DND-41 (cell line): ENCODE measurements at regions not wholly inside any gene's neighbourhood (a gene's known extent, or its start where the extent isn't known, plus 50 kb on each side); places are given as distances from the start of the nearest gene placed in this dataset.

Source experiments
- CTCF ChIP-seq: IDR thresholded peaks from 2 replicates; pipeline ENCODE4 v1.5.1; 2012; ENCODE audit warnings: borderline replicate concordance, low read length, moderate library complexity, mild to moderate bottlenecking; ENCODE audit not compliant: poor library complexity, severe bottlenecking; ENCODE audit errors: extremely low read depth
- EZH2 ChIP-seq: IDR thresholded peaks from 3 replicates; pipeline ENCODE4 v1.6.1; 2012; ENCODE audit warnings: borderline replicate concordance, low read depth, mild to moderate bottlenecking, moderate library complexity, low read length, inconsistent platforms; ENCODE audit not compliant: severe bottlenecking

GRCh38 chr20:24761220-24762065 lies 187.6 kb upstream of the CST7 start:
- TF ChIP-seq CTCF (no peak), EZH2 (no peak)
